GM23338 (cell line): ENCODE measurements at regions not wholly inside any gene's neighbourhood (a gene's known extent, or its start where the extent isn't known, plus 50 kb on each side); places are given as distances from the start of the nearest gene placed in this dataset.

ENCODE experiments used
- EZH2 ChIP-seq: fragments of 200-600 bp; sonication (generic); IDR thresholded peaks from one replicate; pipeline ENCODE4 v1.8.0; 2017; ENCODE audit warnings: antibody characterized with exemption, mild to moderate bottlenecking, low read depth; ENCODE audit not compliant: unreplicated experiment
- EZH2phosphoT487 ChIP-seq: fragments of 200-600 bp; sonication (generic); IDR thresholded peaks from one replicate; pipeline ENCODE4 v1.8.1; 2018; ENCODE audit warnings: antibody characterized with exemption; ENCODE audit not compliant: unreplicated experiment
- JUNB ChIP-seq: IDR thresholded peaks from one replicate; pipeline ENCODE4 v1.6.1; 2016; ENCODE audit warnings: antibody characterized with exemption; ENCODE audit not compliant: unreplicated experiment
- NANOG ChIP-seq: IDR thresholded peaks from 2 replicates; pipeline ENCODE4 v1.6.1; 2016; ENCODE audit warnings: antibody characterized with exemption, borderline replicate concordance
- REST ChIP-seq: IDR thresholded peaks from one replicate; pipeline ENCODE4 v1.6.1; 2018; ENCODE audit warnings: antibody characterized with exemption; ENCODE audit not compliant: unreplicated experiment
- ZNF114 ChIP-seq: fragments of 250-450 bp; sonication (Bioruptor Pico); IDR thresholded peaks from 2 replicates; pipeline ENCODE4 v1.5.0; 2020; ENCODE audit warnings: mild to moderate bottlenecking, moderate library complexity
- TF ChIP-seq, protein P1 (sequence below): fragments of 250-450 bp; sonication (Bioruptor Pico); IDR thresholded peaks from 2 replicates; pipeline ENCODE4 v1.5.0; 2020; ENCODE audit warnings: mild to moderate bottlenecking, moderate library complexity

- TF ChIP-seq, protein P1, sequence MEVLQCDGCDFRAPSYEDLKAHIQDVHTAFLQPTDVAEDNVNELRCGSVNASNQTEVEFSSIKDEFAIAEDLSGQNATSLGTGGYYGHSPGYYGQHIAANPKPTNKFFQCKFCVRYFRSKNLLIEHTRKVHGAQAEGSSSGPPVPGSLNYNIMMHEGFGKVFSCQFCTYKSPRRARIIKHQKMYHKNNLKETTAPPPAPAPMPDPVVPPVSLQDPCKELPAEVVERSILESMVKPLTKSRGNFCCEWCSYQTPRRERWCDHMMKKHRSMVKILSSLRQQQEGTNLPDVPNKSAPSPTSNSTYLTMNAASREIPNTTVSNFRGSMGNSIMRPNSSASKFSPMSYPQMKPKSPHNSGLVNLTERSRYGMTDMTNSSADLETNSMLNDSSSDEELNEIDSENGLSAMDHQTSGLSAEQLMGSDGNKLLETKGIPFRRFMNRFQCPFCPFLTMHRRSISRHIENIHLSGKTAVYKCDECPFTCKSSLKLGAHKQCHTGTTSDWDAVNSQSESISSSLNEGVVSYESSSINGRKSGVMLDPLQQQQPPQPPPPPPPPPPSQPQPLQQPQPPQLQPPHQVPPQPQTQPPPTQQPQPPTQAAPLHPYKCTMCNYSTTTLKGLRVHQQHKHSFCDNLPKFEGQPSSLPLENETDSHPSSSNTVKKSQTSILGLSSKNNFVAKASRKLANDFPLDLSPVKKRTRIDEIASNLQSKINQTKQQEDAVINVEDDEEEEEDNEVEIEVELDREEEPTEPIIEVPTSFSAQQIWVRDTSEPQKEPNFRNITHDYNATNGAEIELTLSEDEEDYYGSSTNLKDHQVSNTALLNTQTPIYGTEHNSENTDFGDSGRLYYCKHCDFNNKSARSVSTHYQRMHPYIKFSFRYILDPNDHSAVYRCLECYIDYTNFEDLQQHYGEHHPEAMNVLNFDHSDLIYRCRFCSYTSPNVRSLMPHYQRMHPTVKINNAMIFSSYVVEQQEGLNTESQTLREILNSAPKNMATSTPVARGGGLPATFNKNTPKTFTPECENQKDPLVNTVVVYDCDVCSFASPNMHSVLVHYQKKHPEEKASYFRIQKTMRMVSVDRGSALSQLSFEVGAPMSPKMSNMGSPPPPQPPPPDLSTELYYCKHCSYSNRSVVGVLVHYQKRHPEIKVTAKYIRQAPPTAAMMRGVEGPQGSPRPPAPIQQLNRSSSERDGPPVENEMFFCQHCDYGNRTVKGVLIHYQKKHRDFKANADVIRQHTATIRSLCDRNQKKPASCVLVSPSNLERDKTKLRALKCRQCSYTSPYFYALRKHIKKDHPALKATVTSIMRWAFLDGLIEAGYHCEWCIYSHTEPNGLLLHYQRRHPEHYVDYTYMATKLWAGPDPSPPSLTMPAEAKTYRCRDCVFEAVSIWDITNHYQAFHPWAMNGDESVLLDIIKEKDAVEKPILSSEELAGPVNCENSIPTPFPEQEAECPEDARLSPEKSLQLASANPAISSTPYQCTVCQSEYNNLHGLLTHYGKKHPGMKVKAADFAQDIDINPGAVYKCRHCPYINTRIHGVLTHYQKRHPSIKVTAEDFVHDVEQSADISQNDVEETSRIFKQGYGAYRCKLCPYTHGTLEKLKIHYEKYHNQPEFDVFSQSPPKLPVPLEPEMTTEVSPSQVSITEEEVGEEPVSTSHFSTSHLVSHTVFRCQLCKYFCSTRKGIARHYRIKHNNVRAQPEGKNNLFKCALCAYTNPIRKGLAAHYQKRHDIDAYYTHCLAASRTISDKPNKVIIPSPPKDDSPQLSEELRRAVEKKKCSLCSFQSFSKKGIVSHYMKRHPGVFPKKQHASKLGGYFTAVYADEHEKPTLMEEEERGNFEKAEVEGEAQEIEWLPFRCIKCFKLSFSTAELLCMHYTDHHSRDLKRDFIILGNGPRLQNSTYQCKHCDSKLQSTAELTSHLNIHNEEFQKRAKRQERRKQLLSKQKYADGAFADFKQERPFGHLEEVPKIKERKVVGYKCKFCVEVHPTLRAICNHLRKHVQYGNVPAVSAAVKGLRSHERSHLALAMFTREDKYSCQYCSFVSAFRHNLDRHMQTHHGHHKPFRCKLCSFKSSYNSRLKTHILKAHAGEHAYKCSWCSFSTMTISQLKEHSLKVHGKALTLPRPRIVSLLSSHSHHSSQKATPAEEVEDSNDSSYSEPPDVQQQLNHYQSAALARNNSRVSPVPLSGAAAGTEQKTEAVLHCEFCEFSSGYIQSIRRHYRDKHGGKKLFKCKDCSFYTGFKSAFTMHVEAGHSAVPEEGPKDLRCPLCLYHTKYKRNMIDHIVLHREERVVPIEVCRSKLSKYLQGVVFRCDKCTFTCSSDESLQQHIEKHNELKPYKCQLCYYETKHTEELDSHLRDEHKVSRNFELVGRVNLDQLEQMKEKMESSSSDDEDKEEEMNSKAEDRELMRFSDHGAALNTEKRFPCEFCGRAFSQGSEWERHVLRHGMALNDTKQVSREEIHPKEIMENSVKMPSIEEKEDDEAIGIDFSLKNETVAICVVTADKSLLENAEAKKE (CRISPR knock-in tag) = no peak
- TF ChIP-seq EZH2phosphoT487 (no peak), REST (no peak), JUNB (no peak), ZNF114 (no peak), NANOG (no peak), EZH2 (no peak)
Observed at GRCh38 chr11:10918698-10919097, 60.8 kb upstream of the ZBED5 start (continued).
